ENCODE measurements at regions not wholly inside any gene's neighbourhood (a gene's known extent, or its start where the extent isn't known, plus 50 kb on each side); places are given as distances from the start of the nearest gene placed in this dataset.

GRCh38 chr4:163077680-163078079 lies 89.0 kb downstream of the NAF1 start:
- no peaks in the 10 kb centered on the region for H3K9me3 ChIP-seq (ENCODE audit: control insufficient read depth in 4 of 4, insufficient read depth in 3 of 4, low read length in 3 of 4)
- ATAC-seq (ENCODE audit: insufficient read depth, low FRiP score) (no peak), DNase-seq (no peak)
- no peaks in the 10 kb centered on the region for H3K36me3 ChIP-seq (ENCODE audit: control insufficient read depth in 4 of 4, insufficient read depth in 4 of 4, low read length in 4 of 4)
- no peak for TF ChIP-seq CTCF (IDR thresholded peaks at IDR 0.05; ENCODE audit: control extremely low read depth, extremely low read depth)
- 54 to 75% methylated on average over 1 of the region's 1 CpG for WGBS, 2 donors
- no peak overlapping the region for H3K9ac ChIP-seq (ENCODE audit: insufficient read depth in 1 of 2, low read length in 2 of 2)
- H3K27ac ChIP-seq (ENCODE audit: low read depth in 1 of 2, low read length in 1 of 2) = no peak overlapping the region
- no peaks in the 10 kb centered on the region for H3K4me1 ChIP-seq (ENCODE audit: control insufficient read depth in 5 of 5, insufficient read depth in 5 of 5, low read length in 5 of 5)
- no peaks in the 10 kb centered on the region for H3K27me3 ChIP-seq (ENCODE audit: control insufficient read depth in 3 of 3, insufficient read depth in 3 of 3, low read length in 2 of 3)
- no peak overlapping the region for H3K4me3 ChIP-seq

GRCh38 chr4:163072222-163072621 lies 94.5 kb downstream of the NAF1 start:
- ATAC-seq (ENCODE audit: insufficient read depth, low FRiP score) (no peak), DNase-seq (no peak)
- 65 to 79% methylated on average over 4 of the region's 4 CpGs for WGBS, 2 donors
- H3K4me1 ChIP-seq (ENCODE audit: control insufficient read depth in 5 of 5, insufficient read depth in 5 of 5, low read length in 5 of 5) = no peaks in the 10 kb centered on the region
- no peak overlapping the region for H3K27ac ChIP-seq (ENCODE audit: low read depth in 1 of 2, low read length in 1 of 2)
- no peaks in the 10 kb centered on the region for H3K27me3 ChIP-seq (ENCODE audit: control insufficient read depth in 3 of 3, insufficient read depth in 3 of 3, low read length in 2 of 3)
- no peak for TF ChIP-seq CTCF (IDR thresholded peaks at IDR 0.05; ENCODE audit: control extremely low read depth, extremely low read depth)
- no peaks in the 10 kb centered on the region for H3K9me3 ChIP-seq (ENCODE audit: control insufficient read depth in 4 of 4, insufficient read depth in 3 of 4, low read length in 3 of 4)
- H3K9ac ChIP-seq (ENCODE audit: insufficient read depth in 1 of 2, low read length in 2 of 2) = no peak overlapping the region
- H3K36me3 ChIP-seq (ENCODE audit: control insufficient read depth in 4 of 4, insufficient read depth in 4 of 4, low read length in 4 of 4) = no peaks in the 10 kb centered on the region
- no peak overlapping the region for H3K4me3 ChIP-seq

GRCh38 chr4:163071308-163071707 lies 95.4 kb downstream of the NAF1 start:
- no peak for DNase-seq
- no peak for ATAC-seq (ENCODE audit: insufficient read depth, low FRiP score)
- Histone ChIP-seq H3K9ac (ENCODE audit: insufficient read depth in 1 of 2, low read length in 2 of 2) (no peak overlapping the region), H3K36me3 (ENCODE audit: control insufficient read depth in 4 of 4, insufficient read depth in 4 of 4, low read length in 4 of 4) (no peaks in the 10 kb centered on the region), H3K27ac (ENCODE audit: low read depth in 1 of 2, low read length in 1 of 2) (no peak overlapping the region), H3K9me3 (ENCODE audit: control insufficient read depth in 4 of 4, insufficient read depth in 3 of 4, low read length in 3 of 4) (no peaks in the 10 kb centered on the region), H3K4me3 (no peak overlapping the region), H3K27me3 (ENCODE audit: control insufficient read depth in 3 of 3, insufficient read depth in 3 of 3, low read length in 2 of 3) (no peaks in the 10 kb centered on the region), H3K4me1 (ENCODE audit: control insufficient read depth in 5 of 5, insufficient read depth in 5 of 5, low read length in 5 of 5) (no peaks in the 10 kb centered on the region)
- no peak for TF ChIP-seq CTCF (IDR thresholded peaks at IDR 0.05; ENCODE audit: control extremely low read depth, extremely low read depth)

- Histone ChIP-seq H3K27me3 (ENCODE audit: control insufficient read depth in 3 of 3, insufficient read depth in 3 of 3, low read length in 2 of 3) (no peaks in the 10 kb centered on the region), H3K36me3 (ENCODE audit: control insufficient read depth in 4 of 4, insufficient read depth in 4 of 4, low read length in 4 of 4) (no peaks in the 10 kb centered on the region), H3K27ac (ENCODE audit: low read depth in 1 of 2, low read length in 1 of 2) (no peak overlapping the region), H3K4me3 (no peak overlapping the region), H3K9ac (ENCODE audit: insufficient read depth in 1 of 2, low read length in 2 of 2) (no peak overlapping the region), H3K4me1 (ENCODE audit: control insufficient read depth in 5 of 5, insufficient read depth in 5 of 5, low read length in 5 of 5) (no peaks in the 10 kb centered on the region), H3K9me3 (ENCODE audit: control insufficient read depth in 4 of 4, insufficient read depth in 3 of 4, low read length in 3 of 4) (no peaks in the 10 kb centered on the region)
- no peak for TF ChIP-seq CTCF (IDR thresholded peaks at IDR 0.05; ENCODE audit: control extremely low read depth, extremely low read depth)
- DNase-seq = no peak
- WGBS, 2 donors = 66 to 74% methylated on average over 2 of the region's 2 CpGs
- no peak for ATAC-seq (ENCODE audit: insufficient read depth, low FRiP score)
Measured at GRCh38 chr4:163070023-163070422, 96.7 kb downstream of the NAF1 start.

Measured in lung (tissue), 11 donors.